GM12878 (cell line): ENCODE measurements at regions not wholly inside any gene's neighbourhood (a gene's known extent, or its start where the extent isn't known, plus 50 kb on each side); places are given as distances from the start of the nearest gene placed in this dataset.

ENCODE experiments used
- EGR1 ChIP-seq, 2 experiments: IDR thresholded peaks; 1 replicate in 1 of 2; 2 replicates in 1 of 2; pipeline ENCODE4 v1.6.1; 2011 to 2012; ENCODE audit warnings: low read depth in 2 of 2, low read length in 2 of 2, borderline replicate concordance in 1 of 2, mild to moderate bottlenecking in 1 of 2, moderate library complexity in 1 of 2
- EZH2 ChIP-seq: IDR thresholded peaks from 2 replicates; pipeline ENCODE4 v1.6.1; 2012; ENCODE audit warnings: low read depth, mild to moderate bottlenecking, control low read depth, inconsistent platforms, low read length, borderline replicate concordance; ENCODE audit not compliant: control insufficient read depth
- HDAC6 ChIP-seq: fragments of 200-600 bp; sonication (generic); IDR thresholded peaks from one replicate; pipeline ENCODE4 v1.8.0; 2017; ENCODE audit warnings: antibody characterized with exemption; ENCODE audit not compliant: unreplicated experiment
- MAX ChIP-seq: IDR thresholded peaks from 2 replicates; pipeline ENCODE4 v1.6.1; 2012; ENCODE audit warnings: low read depth, low read length, improper control_type of control experiment
- RAD21 ChIP-seq: IDR thresholded peaks from 2 replicates; pipeline ENCODE4 v1.6.1; 2011; ENCODE audit warnings: mild to moderate bottlenecking, low read depth, low read length, moderate library complexity; ENCODE audit not compliant: insufficient read depth
- TF ChIP-seq, protein P1 (sequence below), 3 experiments: IDR thresholded peaks in 2 of 3; conservative IDR thresholded peaks in 1 of 3; 2 replicates each; pipeline ENCODE4 v1.5.1; 2011; ENCODE audit warnings: low read depth in 3 of 3, low read length in 3 of 3, mild to moderate bottlenecking in 3 of 3, control low read depth in 2 of 3, moderate library complexity in 2 of 3, inconsistent platforms in 1 of 3, mixed read lengths in 1 of 3; ENCODE audit not compliant: control insufficient read depth in 2 of 3, insufficient read depth in 1 of 3; ENCODE audit errors: extremely low read depth in 1 of 3

DNA sequence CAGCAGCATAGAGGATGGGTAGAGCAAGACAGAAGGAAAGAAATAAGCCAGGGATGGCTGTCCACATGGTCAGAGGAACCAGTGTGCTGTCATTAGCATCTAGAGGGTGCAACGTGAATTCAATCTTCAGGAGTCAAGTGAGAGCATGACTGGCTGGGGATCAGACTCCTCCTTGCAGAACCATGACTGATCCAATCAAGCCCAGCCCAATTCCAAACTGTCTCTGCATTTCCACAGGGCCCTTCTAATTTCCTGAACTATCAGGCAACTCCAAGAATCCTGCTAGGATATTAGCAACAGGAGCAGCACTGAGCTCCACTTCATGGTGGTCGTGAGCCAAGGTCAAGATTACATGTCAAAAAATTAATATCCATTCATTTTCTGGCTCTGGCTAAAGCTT, 166.8 kb upstream of the CAMK1G start:
- TF ChIP-seq, protein P1, sequence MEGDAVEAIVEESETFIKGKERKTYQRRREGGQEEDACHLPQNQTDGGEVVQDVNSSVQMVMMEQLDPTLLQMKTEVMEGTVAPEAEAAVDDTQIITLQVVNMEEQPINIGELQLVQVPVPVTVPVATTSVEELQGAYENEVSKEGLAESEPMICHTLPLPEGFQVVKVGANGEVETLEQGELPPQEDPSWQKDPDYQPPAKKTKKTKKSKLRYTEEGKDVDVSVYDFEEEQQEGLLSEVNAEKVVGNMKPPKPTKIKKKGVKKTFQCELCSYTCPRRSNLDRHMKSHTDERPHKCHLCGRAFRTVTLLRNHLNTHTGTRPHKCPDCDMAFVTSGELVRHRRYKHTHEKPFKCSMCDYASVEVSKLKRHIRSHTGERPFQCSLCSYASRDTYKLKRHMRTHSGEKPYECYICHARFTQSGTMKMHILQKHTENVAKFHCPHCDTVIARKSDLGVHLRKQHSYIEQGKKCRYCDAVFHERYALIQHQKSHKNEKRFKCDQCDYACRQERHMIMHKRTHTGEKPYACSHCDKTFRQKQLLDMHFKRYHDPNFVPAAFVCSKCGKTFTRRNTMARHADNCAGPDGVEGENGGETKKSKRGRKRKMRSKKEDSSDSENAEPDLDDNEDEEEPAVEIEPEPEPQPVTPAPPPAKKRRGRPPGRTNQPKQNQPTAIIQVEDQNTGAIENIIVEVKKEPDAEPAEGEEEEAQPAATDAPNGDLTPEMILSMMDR (IDR thresholded peaks at IDR 0.05 in 2 of 3, conservative IDR thresholded peaks at IDR 0.05 in 1 of 3; ENCODE audit: control insufficient read depth in 2 of 3, extremely low read depth in 1 of 3, insufficient read depth in 1 of 3, low read depth in 3 of 3, low read length in 3 of 3), result no peak
- no peak for TF ChIP-seq HDAC6
- TF ChIP-seq EZH2, result no peak
- no peak for TF ChIP-seq EGR1 (IDR thresholded peaks at IDR 0.05; ENCODE audit: borderline replicate concordance in 1 of 2, low read depth in 2 of 2, low read length in 2 of 2)
- no peak for TF ChIP-seq RAD21
- no peak for TF ChIP-seq MAX
